WTC11 (cell line): ENCODE measurements at regions not wholly inside any gene's neighbourhood (a gene's known extent, or its start where the extent isn't known, plus 50 kb on each side); places are given as distances from the start of the nearest gene placed in this dataset.

Experiments
- RELA ChIP-seq: sonication (generic); formaldehyde crosslinking; IDR thresholded peaks from 2 replicates; pipeline ENCODE4 v1.8.1; 2022; ENCODE audit warnings: missing genetic modification reagents, mild to moderate bottlenecking, borderline replicate concordance
- TEAD4 ChIP-seq: sonication (generic); formaldehyde crosslinking; IDR thresholded peaks from 2 replicates; pipeline ENCODE4 v1.8.0; 2022; ENCODE audit warnings: mild to moderate bottlenecking, missing genetic modification reagents
- TF ChIP-seq, protein P1 (sequence below): sonication (generic); formaldehyde crosslinking; IDR thresholded peaks from 2 replicates; pipeline ENCODE4 v1.8.0; 2022; ENCODE audit warnings: mild to moderate bottlenecking, missing genetic modification reagents
- TF ChIP-seq, protein P2 (sequence below): fragments of 250-450 bp; sonication (Bioruptor Pico); IDR thresholded peaks from 2 replicates; pipeline ENCODE4 v2.1.2; 2022; ENCODE audit warnings: mild to moderate bottlenecking, moderate library complexity

DNA sequence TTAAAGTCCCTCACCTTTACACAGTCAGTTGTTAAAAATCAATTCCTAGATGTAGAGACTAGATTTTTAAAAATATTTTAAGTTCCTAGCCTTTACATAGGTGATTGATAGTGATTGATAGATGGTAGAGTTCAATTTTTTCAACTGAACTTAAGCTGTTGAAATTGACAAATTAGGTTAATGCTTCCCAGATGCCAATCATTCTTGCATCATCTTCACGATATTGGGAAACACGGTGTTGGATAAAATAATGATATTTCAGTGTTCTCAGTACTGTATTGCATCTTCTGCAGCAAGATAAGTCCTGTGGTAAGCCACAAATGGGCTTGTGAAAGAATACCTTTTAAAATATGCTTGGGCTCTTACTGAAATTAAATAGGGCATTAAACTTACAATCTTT, 667.6 kb downstream of the STK39 start:
- TF ChIP-seq TEAD4 = no peak
- TF ChIP-seq, protein P1, sequence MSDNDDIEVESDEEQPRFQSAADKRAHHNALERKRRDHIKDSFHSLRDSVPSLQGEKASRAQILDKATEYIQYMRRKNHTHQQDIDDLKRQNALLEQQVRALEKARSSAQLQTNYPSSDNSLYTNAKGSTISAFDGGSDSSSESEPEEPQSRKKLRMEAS (CRISPR knock-in tag) = no peak
- TF ChIP-seq, protein P2, sequence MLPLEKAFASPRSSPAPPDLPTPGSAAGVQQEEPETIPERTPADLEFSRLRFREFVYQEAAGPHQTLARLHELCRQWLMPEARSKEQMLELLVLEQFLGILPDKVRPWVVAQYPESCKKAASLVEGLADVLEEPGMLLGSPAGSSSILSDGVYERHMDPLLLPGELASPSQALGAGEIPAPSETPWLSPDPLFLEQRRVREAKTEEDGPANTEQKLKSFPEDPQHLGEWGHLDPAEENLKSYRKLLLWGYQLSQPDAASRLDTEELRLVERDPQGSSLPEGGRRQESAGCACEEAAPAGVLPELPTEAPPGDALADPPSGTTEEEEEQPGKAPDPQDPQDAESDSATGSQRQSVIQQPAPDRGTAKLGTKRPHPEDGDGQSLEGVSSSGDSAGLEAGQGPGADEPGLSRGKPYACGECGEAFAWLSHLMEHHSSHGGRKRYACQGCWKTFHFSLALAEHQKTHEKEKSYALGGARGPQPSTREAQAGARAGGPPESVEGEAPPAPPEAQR (CRISPR knock-in tag) = no peak
- no peak for TF ChIP-seq RELA (CRISPR knock-in tag)
